NCI-H345 (cell line): ENCODE measurements at regions not wholly inside any gene's neighbourhood (a gene's known extent, or its start where the extent isn't known, plus 50 kb on each side); places are given as distances from the start of the nearest gene placed in this dataset.

ENCODE experiments used
- DNase-seq: peaks from one replicate; lab custom pipeline; 2025; lab: John Stamatoyannopoulos, UW

DNA sequence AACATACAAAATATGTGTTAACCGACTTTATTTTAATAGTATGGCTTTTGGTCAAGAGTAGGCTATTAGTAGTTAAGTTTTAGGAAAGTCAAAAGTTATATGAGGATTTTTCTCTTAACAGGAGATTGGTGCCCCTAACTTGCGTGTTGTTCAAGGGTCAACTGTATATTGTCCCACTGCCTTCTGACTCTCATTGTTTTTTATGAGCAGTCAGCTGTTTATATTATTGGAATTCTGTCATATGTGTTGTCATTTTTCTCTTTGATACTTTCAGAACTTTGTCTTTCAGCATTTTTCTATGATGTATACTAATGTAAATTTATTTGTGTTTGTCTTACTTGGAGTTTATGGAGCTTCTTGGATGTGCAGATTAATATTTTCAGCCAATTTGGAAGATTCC is 142.1 kb upstream of the CMC1 start:
- no peak for DNase-seq

DNA sequence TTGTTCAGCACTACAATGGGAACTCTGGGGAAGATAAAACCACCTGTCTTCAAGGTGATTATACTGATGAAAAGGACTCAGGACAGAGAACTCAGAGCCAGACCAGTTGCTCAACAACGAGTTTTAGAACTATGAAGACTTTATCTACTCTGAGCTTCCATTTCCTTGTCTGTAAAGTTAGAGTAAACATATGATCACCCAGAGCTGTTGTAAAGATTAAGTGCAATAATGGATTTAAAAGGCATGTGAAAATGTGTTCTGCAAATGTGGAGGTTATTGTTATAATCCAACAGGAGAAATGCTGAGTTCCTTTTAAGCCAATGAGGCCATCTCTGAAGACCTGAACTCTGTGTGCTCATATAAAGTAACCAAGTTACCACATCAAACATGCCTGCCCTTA is 139.7 kb upstream of the CMC1 start:
- no peak for DNase-seq

- no peak for DNase-seq
These were observed 137.6 kb upstream of the CMC1 start for GRCh38 chr3:28103861-28104260.

GRCh38 chr3:28104896-28105534 is 136.4 kb upstream of the CMC1 start:
- no peak for DNase-seq

- DNase-seq = no peak
These were observed 131.6 kb upstream of the CMC1 start for GRCh38 chr3:28109829-28110228.

DNA sequence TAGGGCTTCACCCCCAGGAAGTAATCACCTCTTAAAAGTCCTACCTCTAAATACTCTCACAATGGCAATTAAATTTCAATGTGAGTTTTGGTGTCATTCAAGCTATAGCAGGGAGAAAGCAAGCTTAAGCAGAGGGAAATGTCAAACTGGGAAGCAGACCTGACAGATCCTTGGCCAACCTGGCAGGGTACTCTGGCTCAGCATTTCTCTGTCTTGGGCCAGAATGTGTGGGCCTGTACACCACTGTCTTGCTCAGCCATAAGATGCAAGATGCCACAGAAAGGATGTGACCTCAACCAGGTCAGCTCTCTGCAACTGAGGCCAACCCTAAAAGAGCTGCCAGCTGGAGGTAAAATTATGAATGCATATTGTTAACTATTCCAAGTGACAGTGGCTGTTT is 130.6 kb upstream of the CMC1 start:
- no peak for DNase-seq

DNA sequence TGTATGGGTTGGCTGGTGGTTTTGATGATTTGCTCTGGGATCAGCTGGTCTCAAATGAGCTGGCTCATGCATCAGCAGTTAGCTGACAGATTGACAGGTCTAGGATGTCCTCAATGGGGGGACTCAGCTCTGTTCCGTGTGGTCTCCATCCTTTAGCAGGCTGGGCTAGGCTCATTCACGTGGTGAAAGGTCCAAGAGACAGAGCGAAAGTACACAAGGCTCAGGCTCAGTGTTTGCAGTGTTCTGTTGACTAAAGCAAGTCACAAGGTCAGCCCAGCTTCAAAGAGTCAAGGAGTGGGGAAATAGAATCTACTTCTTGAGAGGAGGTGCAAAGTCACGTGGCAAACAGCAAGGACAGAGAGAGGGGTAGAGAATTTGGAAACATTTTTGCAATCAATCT is 126.5 kb upstream of the CMC1 start:
- DNase-seq = no peak

DNA sequence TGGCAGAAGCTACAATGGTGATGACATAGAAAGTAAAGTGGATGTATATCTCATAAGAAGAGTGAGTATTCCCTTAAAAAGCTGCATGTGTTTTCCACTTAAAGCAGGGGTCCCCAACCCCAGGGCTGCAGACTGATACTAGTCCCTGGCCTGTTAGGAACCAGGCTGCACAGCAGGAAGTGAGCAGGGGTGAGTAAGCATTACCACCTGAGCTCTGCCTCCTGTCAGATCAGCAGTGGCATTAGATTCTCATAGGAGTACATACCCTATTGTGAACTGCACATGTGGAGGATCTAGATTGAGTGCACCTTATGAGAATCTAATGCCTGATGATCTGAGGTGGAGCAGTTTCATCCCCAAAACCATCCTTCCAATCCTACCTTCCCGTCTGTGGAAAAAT is 126.1 kb upstream of the CMC1 start:
- no peak for DNase-seq

GRCh38 chr3:28117598-28117997 is 123.8 kb upstream of the CMC1 start:
- DNase-seq = no peak

DNA sequence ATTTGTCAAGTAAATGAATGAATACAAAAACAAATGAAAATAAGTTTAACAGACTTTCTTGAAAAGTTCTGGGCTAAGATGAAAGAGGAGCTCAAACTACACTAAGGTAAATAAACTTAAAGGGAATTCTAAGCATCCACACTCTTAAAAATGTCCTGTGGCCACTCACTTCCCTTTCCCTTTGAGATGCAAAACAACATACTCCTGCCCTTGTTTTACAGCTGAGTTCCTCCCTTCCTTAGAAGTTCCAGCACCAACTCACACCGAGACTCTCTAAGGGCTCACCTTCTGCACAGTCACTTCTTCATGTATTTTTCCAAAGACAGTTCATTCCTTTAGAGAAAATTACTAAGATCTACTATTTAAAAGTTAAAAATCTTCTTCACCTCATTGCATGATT is 123.3 kb upstream of the CMC1 start:
- DNase-seq = no peak

DNA sequence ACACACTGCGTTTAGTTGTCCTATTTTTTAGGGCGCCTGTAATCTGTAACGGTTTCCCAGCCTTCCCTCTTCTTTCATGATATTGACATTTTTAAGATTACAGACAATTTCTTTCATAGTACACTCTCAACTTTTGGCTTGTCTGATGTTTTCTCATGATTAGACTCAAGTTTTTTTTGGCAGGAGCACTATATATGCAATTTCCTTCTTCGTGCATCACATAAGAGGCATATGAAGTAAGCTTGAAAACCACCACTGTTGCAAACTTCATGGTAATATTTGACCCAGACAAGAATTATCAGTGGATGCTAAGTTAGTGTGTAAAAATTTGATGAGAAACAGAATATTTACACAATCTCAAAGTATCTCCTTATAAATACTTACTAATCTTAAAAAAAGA is 119.2 kb upstream of the CMC1 start:
- DNase-seq = no peak

- DNase-seq = no peak
These were observed 116.5 kb upstream of the CMC1 start for GRCh38 chr3:28124882-28125281.

DNA sequence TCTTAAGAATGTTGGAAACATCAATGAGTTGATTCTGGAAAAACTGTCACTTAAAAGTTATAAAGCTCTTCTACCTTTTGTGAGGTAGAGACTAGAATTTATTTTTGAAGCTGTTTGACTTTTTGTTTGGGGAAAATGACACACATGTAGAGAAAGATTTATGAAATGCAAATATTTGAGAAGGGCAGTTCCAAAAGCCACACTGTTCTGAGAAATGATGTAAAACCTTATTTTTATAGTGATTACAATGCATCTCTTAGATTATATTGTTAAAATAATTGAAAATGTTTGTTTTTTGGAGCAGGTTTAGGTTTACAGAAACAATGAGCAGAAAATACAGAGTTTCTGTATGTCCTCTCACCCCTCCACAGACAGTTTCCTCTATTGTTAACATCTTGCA is 116.1 kb upstream of the CMC1 start:
- DNase-seq = no peak

DNA sequence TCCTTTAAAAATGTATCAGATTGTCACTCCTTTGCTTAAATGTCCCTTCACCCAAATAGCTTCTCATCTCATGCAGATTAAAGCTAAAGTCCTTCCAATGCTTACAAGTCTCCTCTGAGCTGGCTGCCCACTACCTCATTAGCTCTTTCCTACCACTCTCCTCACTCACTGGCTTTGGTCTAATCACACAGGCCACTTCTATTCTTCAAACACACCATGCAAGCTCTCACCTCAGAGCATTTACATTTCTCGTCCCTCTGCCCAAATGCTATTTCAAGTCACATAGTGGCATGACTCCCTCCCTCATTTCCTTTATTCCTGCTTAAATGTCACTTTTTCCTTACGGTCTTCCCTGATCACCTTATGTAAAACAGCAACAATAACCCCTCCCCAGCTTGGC is 110.6 kb upstream of the CMC1 start:
- no peak for DNase-seq

DNA sequence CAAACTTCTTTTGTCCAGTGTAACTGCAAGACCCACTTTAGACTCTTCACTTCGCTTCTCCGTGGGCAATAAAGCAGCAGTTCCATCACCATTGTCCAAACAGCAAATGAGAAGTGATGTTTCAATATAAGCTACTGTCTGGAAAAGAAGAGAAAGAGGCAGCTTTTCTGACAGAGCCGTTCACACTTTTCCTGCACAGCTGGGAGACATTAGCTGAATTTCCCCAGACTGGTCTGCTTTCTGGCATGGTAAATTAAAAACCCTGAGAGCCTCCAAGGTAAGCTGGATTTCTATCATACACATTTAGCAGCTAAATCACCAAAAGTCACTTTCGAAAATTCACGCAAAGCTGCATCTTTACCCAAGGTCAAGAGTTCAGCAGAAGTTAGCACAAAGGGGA is 108.5 kb upstream of the CMC1 start:
- DNase-seq = no peak

GRCh38 chr3:28134198-28134597 is 107.2 kb upstream of the CMC1 start:
- DNase-seq = no peak

GRCh38 chr3:28134792-28135375 is 106.5 kb upstream of the CMC1 start:
- DNase-seq = no peak

- no peak for DNase-seq
These were observed 104.7 kb upstream of the CMC1 start for GRCh38 chr3:28136607-28137216.

DNA sequence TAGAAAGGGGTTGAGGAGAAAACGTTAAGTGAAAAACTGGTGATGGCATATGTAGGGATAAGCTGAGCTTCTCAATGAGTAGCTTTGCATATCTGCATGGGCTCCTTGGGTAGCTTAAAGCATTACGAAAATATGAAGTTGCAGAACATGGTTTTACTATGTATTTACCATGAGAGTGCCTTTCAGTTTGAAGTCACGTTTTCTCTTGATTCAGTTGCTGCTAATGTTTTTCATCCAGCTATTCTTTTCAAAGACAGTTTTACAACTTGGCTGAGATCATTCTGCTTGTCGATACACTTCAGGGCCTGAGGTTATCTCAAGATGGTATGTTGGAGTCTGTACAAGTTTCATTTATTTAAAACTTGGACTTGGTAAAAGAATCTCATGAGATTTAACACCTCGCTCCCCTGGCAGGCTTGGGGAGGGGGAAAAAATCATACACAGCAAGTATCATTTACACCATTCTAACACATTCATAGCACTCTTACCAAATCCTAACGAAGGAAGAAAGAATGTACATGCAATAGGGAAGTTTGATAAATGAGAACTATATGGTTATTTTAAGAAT is 103.3 kb upstream of the CMC1 start:
- no peak for DNase-seq

DNA sequence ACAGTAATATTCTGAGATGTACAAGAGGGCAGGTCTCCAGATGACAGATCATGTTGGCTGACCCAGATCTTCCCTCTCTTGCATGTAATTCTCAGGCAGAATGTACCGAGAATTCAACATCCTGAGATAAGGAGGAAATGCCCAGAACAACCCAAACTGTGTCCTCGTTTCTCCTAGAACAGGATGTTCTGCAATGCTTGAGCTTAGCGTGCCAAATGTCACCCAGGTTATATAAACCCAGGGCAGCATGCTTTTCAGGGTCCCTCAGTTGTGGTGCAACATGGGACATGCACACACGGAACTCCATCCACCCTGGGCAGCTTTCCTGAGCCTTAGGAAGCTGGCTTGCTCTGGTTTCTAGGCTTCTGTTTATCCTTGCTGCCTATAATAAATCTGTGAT is 102.1 kb upstream of the CMC1 start:
- no peak for DNase-seq

GRCh38 chr3:28139967-28140634 is 101.3 kb upstream of the CMC1 start:
- DNase-seq = no peak

DNA sequence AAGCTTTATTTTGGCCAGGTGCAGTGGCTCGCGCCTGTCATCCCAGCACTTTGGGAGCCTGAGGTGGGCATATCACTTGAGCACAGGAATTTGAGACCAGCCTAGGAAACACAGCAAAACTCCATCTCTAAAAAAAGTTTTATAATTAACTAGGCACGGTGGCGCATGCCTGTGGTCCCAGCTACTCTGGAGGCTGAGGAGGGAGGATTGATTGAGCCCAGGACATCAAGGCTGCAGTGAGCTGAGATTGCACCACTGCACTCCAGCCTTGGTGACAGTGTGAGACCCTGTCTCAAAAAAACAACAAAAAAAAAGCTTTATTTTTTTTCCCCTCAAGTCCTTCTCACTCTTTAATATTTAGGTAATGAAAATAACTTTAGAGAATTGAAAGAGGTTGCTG is 100.8 kb upstream of the CMC1 start:
- DNase-seq = no peak

DNA sequence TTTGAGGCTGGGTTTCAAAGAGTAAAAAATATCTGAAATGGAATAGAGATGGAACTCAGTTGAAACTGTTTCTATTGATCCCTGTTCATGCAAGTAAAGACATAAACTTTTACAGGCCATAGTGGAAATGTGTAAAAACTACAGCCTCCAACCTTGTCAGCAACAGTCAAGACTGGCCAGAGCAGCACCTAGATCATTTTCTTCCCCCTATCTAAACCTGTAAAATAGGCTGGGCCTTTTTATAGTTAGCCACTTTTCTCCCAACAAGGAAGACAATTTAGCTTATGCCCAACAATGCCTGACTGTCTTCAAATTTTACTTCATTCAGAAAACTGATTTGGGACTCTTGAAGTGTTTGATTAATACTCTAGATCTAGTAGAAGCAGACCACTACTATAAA is 91.5 kb upstream of the CMC1 start:
- DNase-seq = no peak
